ENCODE measurements at regions not wholly inside any gene's neighbourhood (a gene's known extent, or its start where the extent isn't known, plus 50 kb on each side); places are given as distances from the start of the nearest gene placed in this dataset.

DNA sequence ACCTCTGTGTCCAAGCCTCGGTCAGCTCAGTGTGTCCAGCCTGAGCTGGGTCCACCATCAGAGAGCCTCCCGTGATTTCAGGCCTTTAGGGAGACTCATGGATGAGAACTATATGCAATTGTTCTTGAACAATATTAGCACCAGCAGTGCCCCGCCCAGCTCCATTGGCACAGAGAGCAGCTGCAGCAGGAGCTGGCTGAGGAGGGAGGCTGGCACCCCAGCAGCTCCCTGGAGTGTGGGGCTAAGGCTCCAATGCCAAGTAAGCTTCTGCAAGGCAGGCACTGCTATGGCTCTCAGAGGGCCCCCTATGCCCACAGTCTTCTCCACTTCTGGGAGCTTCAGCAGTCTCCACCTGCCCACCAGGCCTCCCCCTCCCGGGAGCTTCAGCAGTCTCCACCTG is 593.3 kb downstream of the MATN1 start:
- no peak for TF ChIP-seq POLR2A (IDR thresholded peaks at IDR 0.05; ENCODE audit: low read depth, low read length)
- TF ChIP-seq POLR2AphosphoS5 (IDR thresholded peaks at IDR 0.05; ENCODE audit: low read depth, low read length): no peak
